ENCODE measurements at regions not wholly inside any gene's neighbourhood (a gene's known extent, or its start where the extent isn't known, plus 50 kb on each side); places are given as distances from the start of the nearest gene placed in this dataset.
"Not testable (repeated sequence)": the region's sequence is repeated elsewhere in the genome, so short reads cannot be mapped to it uniquely, and the experiment has no call there.

DNA sequence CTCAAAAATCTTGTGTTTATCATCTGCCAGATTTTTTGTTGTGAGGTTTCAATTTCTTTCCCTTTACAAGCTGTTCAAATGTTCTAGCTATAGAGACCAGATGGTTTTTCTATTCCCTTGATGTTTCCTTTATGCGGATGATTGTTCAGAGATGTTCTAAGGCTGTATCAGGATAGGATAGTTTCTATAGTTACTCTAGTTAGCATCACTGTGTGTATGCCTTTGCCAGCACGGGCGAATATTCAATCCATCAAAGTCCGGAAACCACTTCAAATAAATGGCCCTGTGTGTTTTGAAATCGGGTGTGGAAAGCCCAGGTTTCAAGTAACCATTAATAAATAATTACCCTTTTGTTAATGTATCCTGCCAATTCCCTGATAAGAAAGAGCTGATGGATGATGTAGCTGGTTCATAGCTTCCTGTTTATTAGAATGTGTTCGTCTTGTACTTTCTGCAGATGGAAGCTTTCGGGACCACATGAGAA, 149.8 kb upstream of the PRKCQ start:
- no peak for DNase-seq (ENCODE audit: low read depth)

DNA sequence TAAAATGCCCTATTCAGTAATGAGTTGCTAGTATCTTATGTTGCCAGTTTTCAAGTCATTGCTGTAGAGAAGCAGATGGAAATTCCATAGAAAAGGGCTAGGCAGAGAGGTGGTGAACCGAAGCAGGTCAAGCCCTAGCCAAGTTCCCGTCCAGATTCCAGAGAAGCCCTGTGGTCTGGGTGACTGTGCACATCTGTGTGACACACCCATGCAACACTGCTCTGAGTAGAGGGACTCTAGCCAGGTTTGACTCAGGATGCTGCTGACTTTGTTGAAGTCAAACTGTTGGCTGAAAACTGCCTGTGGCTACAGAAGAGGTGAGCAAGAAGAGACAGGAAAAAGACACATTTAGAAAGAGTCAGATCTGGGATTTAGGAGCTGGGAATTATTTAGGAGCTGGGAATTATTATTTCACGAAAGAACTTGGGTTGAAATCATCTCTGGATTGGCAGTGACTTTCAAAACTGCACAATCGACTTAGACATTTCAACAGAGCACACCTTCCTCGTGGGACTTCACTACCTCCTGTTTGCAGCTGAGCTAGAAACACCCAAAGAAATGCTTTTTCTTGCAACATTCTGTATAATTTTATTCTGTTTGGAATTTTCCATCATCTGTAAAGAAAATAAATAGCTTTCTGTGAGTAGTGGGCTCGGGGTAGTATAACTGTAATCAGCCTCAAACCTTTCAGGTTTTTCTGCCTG, 149.1 kb upstream of the PRKCQ start:
- DNase-seq (ENCODE audit: low read depth): peak; percentile 69

DNA sequence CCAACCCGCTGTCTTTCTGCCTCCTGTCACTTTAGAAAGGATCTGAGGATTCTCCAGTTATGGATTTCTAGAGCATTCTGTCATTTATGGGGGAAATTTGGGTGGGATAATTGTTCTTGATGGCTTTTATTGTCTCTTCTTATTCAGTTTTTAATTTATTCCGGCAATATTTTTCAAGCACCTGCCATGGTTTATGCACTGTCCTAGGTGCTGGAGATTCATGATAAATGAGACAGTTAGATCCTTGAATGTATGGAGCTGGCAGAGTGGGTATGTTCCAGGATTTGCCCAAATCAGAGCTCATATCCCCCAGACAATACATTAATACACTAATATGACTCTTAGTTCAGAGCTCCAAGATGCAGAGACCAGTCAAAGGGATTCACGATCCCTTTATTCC, 146.8 kb upstream of the PRKCQ start:
- DNase-seq (ENCODE audit: low read depth): no peak

DNA sequence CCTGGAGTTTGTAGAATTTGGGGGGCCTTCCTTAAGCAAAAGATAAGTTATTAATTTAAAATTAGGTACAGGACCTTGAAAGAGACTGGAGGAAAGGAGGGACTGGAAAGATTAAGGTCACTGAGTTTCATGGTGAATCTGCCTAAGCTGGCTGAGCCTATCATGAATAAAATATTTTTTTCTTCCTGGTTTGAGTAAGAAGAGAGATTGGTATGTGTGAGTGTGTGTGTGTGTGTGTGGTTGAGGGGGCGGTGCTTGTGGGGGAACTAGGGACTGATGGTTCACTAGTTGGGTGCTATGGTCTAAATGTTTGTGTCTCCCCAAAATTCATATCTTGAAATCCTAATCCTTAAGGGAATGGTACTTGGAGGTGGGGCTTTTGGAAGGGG, 142.5 kb upstream of the PRKCQ start:
- peak; percentile 40 for DNase-seq (ENCODE audit: low read depth)

DNA sequence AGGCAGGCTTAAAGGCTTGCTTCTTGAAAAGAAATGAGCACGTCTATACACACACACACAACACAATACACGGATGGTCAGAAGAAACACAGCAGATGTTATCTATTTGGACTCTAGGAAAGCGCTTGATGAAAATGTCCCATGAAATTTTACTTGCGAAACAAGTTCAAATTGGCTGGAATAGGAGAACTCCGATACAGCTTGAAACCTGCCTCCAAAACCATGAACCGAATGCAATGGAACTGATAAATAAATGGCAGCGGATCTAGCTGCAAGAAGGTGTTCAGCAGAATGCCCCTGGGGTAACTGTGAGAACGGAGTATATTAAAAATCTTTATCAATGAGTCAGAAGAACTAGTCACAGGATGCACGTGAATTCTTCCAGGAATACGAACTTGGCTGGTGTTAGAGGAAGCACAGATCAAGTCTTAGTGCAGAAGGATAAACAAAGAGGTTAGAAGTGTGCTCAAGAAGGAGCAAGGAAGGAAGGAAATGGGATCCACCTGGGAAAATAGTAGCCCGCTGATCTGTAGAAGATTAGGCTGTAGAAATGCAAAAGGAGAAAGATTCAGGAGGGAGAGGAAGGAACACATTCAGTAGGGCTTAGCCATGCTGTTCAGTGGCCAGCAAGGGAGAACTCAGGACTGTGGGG, 142.0 kb upstream of the PRKCQ start:
- DNase-seq (ENCODE audit: low read depth): peak; percentile 82

DNA sequence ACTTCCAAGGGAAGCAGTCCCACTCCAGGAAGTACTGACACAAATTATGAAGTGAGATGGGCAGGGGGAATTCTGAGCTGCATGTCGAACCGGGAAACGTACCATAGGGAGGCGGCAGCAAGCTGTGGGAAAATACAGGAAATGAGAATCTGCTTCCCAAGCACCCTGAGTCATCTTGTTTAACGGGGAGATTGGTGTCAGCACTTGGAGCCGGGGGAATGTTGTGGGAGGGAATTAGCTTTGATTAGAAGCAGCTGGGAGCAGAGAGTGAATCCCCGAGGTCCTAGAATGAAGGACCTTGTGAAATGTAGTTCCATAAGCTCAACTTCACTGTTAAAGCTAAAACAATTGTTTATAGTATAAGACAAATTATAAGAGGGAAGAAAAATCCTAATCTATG, 141.4 kb upstream of the PRKCQ start:
- peak; percentile 96 for DNase-seq (ENCODE audit: low read depth)

DNA sequence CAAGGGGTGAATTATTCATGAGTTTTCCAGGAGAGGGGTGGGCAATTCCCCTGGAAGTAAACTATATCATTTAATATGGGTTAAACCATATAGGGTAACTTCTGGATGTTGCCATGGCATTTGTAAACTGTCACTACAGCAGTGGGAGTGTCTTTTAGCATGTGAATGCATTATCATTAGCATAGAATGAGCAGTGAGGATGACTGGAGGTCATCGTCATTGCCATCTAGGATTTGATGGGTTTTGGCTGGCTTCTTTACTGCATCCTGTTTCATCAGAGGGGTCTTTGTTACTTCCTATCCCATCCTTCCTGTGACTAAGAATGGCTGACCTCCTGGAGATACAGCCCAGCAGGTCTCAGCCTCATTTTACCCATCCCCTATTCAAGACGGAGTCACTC, 139.5 kb upstream of the PRKCQ start:
- DNase-seq (ENCODE audit: low read depth): no peak

DNA sequence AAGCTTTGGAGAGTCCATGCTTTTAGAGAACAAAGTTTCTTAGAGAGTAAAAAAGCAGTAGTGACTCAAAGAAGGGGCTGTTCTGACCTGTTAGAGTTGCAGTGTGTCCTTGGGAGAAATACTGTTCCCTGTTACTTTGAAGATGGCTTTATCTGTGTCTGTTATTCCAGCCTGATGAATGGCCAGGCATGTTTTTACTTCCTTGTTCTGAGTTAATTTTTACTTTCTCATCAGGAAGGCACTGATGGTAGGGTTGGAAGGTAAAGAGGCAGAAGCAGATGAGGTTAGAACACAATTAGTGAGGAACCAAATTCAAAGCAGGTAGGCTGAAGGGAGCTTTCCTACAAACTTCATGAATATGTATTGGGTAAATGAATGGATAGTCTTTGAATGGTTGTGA, 138.5 kb upstream of the PRKCQ start:
- no peak for DNase-seq (ENCODE audit: low read depth)

DNA sequence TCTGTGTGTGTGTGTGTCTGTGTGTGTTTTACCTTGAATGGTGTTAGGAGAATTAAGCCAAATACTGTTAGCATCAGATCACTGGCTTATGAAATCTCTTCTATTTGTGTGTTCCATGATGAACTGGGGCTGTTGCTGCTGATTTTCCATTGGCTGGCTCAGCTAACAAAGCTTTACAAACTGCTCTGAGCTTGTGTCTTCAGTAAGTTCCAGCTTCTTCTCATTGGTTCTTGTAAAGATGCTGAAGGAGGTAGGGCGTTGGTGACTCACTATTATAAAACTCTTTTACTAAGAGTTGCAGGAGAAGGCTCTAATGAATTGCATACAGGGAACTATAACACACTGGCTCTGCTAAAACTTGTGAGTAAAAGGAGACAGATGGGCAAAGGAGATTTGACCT, 136.4 kb upstream of the PRKCQ start:
- peak; percentile 67 for DNase-seq (ENCODE audit: low read depth)

DNA sequence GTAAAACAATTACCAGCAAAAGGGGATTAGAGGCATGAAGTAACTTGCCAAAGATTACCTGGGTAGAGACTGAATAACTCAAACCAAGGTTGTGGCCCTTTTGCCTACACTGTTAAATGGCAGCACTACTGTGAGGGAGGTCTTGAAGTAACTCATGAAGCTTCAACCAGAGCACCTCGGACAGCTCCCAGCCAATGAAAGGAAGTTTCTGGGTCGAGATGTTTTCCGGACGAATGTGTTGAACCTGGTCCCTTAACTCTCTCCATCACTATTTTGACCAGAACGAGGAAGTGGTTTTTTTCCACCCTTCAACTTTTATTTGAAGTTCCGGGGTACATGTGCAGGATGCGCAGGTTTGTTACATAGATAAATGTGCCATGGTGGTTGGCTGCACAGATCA, 133.6 kb upstream of the PRKCQ start:
- no peak for DNase-seq (ENCODE audit: low read depth)

DNA sequence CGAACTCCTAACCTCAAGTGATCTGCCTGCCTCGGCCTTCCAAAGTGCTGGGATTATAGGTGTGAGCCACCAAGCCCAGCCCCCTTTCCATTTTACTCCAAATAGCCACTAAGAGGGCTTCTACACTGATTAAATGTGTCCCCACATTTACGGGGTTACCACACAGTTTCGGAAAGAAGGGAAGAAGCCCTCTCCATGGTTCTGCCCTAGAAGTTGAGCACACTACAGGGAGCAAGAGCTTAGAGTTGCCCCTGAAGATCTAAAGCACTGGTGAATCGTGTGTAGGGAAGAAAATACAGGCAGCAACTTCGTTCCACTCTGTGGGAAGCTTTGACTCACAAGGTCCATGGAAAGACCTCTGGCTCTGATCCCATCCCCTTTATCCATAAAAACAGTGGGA, 133.0 kb upstream of the PRKCQ start:
- no peak for DNase-seq (ENCODE audit: low read depth)

DNA sequence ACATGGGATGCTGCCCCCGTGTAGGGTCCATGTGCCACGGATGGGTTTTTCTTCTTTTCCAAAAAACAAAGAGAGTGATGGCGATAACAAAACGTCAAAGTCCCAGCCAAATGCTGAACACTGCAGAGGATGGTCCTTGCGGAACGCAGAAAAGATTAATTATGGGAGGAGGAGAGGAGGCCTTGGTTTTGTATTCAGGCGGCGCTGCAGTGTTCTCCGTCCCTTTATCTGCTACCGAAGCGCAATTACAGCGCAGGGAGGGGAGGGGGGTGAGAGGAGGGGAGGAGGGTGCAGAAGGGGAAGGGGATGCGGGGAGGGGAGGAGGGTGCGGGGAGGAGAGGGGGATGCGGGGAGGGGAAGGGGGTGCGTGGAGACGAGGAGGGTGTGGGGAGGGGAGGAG, 131.8 kb upstream of the PRKCQ start:
- DNase-seq (ENCODE audit: low read depth): no peak

DNA sequence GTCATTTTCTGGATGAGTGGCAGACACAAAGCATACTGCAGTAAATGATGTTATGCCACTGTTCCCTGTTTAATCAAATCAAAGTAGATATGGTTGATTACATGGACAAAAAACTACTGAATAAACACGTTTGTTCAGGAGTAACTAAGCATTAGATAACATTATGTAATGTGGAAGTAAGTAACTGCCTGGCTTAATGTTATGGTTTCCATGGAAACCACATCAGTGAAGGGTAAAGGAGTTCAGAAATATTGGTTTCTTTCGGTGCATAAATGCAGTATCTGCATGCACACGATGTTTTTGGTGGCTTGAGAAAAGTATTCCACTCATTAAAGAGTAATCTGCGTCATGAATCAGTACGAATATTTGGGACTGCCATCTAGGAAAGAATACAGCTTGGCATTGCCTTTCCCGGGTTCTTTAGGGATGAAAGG, 131.3 kb upstream of the PRKCQ start:
- DNase-seq (ENCODE audit: low read depth): no peak

DNA sequence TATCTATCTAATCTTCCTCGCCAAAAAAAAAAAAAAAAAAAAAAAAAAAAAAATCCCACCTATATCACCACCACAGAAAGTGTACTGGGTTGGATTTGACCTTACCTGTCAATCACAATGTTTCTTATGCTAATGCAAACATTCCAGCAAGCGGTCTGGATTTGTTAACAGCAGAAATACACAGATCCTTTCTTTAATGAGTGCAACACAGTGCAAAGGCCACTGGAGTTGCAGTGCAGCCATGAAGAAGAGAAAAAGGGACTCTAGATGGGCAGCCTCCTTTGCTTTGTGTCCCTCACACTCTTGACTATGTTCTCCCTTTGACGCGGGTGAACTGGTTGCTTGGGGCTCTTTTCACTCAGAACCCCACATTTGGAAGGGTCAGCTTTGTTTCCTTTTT, 127.3 kb upstream of the PRKCQ start:
- DNase-seq (ENCODE audit: low read depth): no peak

DNA sequence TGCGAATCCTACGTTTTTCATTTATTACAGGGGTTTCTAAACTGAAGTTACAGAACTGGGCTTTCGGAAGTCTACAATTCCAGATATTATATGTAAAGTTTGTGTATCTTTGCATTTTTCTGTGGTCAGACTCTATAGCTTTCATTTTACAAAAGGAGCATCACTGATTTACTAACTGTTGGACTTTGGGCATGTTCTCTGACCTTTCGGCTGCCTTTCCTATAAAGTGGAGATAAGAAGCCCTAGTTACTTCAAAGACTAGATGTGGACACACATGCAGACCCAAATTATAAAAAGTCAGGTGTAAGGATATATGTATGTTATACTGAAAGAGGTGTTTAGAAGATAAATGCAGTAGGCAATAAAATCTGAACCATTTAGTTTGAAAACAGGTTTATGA, 126.6 kb upstream of the PRKCQ start:
- DNase-seq (ENCODE audit: low read depth): no peak

DNA sequence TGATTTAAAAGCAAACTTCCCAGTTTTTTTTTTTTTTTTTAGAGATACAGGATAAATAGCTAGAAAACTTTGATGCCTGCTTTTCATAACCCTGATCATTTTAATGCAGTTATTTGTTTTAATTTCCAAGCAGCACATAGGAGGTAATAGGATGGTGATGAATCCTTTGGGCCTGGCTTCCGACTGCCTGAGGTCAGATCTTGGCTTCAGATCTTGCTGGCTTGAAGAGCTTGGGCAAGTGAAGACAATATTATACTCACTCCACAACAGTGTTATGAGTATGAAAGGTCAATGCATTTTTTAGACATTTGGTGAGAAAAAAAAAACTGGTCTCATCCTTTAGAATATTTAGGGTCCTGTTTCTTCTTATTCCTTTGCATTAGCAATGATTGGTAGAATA, 124.8 kb upstream of the PRKCQ start:
- peak; percentile 17 for DNase-seq (ENCODE audit: low read depth)

DNA sequence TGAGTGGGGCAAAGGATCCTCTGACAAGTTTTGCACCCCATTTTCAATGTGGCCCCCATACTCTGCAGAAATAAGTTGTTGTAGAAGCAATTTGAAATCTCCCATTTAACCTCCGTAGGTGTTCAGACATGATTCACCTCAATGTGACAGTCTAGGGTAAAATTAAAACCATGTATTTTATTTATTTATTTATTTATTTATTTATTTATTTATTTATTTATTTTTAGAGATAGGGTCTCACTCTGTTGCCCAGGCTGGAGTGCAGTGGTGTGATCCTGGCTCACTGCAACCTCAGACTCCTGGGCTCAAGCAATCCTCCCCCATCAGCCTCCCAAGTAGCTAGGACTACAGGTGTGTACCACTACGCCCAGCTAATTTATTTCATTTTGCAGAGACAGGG, 122.8 kb upstream of the PRKCQ start:
- not testable (repeated sequence) for DNase-seq (ENCODE audit: low read depth)

DNA sequence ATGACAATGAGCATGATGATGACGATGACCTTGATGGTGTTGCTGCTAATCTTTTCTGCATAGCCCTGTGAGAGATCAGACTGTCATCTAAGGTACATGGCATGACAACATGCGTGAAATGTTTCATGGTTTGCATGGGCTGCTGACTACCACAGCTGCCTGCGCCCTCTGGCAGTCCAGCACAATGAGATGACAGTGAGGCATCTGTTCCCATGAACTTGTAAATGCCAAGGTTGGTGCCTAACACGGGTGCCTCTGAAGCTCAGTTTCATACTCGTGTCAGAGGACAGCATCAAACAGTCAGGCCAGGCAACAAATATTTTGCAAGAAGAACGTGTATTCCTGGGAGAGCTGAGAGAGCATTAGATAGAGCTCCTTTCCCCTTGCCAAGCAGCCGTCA, 122.0 kb upstream of the PRKCQ start:
- no peak for DNase-seq (ENCODE audit: low read depth)

DNA sequence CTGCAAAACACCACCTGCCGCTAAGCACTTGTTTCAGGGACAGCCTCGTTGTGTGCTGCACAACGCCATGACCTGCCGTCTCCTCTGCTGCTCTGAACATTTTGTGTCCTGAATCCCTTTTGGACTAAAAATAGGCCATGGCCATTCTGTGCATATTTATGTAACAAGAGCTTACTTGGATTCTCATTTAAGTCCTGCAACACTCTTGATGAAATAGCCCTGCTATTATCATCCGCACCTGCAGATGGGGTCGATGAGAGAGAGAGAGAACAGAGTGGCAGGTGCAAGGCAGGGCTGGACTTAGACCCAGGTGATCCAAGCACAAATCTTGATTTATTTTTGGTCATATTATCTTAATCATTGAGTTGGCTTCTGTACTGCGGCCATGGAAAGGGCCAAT, 121.2 kb upstream of the PRKCQ start:
- no peak for DNase-seq (ENCODE audit: low read depth)

DNA sequence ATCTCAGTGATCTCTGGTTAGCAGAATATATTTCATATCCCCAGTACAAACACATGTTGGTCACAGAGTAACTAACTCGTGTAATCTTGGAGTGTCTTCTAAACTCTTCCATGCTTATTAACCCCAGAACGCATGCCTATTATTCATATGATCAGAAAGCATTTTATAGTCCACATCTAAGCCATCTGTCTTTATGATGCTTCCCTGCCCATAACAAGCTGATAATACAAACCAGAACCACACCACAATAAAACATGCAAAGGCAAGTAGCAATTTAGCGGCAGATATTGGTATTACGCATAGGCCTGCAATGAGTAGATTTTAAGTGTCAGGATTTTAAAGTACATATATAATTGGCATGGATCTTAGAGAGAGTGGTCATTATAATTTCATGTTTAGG, 120.0 kb upstream of the PRKCQ start:
- no peak for DNase-seq (ENCODE audit: low read depth)

DNA sequence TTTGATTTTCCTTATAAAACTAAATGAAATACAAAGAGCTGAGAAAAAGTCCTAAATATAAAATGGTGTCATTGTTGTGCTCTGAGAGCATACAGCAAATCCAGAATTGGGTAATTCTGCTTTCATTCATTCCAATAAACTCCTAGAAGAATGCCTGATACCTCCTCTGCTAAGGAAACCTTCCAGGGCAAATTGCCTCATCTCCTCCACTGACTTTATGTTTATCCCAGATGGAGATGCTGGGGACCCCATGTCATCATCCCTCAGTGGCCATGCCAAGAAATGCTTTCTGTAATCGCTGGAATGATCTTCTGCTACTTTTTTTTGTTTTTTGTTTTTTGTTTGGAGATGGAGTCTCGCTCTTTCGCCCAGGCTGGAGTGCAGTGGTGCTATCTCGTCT, 119.3 kb upstream of the PRKCQ start:
- DNase-seq (ENCODE audit: low read depth): peak; percentile 62

DNA sequence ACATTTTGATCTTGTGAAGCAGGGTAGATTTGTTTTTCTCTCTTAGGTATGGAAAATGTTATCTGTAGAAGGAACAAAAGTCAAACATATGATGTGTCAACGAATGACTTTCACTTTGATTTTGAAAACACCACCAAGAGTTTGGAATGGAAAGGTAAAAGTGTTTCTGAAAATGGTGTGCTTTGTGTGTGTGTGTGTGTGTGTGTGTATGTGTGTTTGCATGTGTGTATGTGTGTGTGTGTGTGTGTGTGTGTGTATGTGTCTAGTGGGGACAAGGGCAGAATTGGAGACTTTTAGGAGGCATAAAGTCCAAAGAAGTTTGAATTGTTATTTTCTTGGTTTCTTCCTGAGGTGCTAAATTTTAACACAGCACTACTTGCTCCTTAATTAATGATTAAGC, 115.4 kb upstream of the PRKCQ start:
- DNase-seq (ENCODE audit: low read depth): no peak

DNA sequence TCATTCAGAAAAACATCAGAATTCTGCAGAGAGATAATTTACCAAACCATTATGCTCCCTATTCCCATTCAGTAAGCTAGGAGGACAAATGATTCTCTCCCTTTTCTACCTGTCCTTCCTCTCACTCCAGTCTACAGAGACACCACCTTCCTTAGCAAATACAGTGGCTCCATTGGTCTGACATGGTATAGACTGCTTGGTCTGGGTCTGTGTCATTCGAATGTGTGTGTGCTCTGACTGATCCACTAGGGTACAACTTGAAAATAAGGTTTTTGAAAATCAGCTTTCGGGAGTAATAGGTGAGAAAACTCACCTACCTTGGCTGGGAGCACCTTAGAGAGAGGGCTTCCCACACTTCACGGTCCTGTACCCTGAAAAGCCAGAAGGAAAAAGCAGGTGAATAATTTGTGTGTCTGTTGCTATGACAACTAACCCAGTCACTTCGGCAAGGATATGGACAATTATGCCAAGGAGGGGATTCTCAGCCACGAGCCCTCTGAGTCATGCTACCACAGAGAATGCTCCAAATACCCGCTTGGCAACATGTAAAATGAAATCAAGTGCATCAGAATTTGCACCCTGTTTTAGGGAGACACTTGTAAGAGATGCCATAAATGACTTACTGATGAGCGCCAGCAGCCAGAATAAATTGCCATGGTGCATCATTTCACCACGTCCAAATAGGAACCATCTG, 114.5 kb upstream of the PRKCQ start:
- DNase-seq (ENCODE audit: low read depth): peak; percentile 6

Measured in fibroblast of gingiva (primary cell).